ENCODE measurements at regions not wholly inside any gene's neighbourhood (a gene's known extent, or its start where the extent isn't known, plus 50 kb on each side); places are given as distances from the start of the nearest gene placed in this dataset.

DNA sequence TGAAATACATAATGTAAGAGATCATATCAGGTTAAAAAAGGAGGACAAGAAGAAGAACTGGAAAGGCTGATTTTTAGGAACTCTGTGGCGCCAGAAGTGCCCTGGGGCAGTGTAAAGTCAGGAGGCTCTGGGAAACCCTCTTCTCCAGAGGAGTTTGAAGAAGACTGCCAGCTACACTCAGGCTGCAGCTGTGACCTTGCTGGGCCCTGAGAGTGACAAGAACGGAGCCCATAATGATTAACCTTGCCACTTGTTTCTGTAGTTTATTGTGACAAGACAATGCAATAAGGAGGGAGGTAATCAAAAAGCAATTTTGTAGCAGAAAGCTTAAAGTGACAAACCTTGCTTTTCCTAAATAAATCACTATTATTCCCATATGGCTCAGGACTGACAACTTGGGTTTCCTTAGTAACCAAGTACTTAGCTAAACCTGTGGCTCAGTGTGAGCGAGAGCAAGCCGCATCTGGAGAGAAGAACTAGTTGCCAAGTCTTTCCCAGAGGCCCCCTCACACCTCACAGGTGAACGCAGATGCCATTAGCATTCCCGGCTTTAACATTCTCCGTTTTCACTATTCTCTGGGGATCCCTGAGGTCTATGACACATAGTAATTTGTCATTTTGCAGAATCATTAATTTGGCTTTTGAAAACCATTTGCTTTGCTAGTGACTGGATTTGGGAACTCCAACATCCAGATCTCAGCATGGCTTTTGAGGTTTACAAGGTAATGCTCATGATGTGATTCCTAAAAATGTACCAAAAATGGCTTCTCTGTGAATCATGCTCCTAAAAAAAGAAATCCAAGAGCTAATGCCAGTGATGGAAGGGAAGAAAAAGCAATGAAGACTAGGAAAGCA lies 115.9 kb downstream of the OMA1 start:
- ATAC-seq: no peak
- no peaks in the 10 kb centered on the region for H3K9me3 ChIP-seq
- H3K27ac ChIP-seq: no peak overlapping the region
- no peaks in the 10 kb centered on the region for H3K27me3 ChIP-seq
- intact Hi-C loops (cut with DNase I): no loop called here
- no peaks in the 10 kb centered on the region for H3K4me1 ChIP-seq
- H3K4me3 ChIP-seq: no peak overlapping the region
- 85% methylated on average over 6 of the region's 7 CpGs for WGBS (ENCODE audit: insufficient coverage, low coverage, low lambda C conversion rate, missing lambda C conversion rate)
- no peak for DNase-seq
- no peaks in the 10 kb centered on the region for H3K36me3 ChIP-seq
- TF ChIP-seq, protein P1, sequence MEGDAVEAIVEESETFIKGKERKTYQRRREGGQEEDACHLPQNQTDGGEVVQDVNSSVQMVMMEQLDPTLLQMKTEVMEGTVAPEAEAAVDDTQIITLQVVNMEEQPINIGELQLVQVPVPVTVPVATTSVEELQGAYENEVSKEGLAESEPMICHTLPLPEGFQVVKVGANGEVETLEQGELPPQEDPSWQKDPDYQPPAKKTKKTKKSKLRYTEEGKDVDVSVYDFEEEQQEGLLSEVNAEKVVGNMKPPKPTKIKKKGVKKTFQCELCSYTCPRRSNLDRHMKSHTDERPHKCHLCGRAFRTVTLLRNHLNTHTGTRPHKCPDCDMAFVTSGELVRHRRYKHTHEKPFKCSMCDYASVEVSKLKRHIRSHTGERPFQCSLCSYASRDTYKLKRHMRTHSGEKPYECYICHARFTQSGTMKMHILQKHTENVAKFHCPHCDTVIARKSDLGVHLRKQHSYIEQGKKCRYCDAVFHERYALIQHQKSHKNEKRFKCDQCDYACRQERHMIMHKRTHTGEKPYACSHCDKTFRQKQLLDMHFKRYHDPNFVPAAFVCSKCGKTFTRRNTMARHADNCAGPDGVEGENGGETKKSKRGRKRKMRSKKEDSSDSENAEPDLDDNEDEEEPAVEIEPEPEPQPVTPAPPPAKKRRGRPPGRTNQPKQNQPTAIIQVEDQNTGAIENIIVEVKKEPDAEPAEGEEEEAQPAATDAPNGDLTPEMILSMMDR (IDR thresholded peaks at IDR 0.05): no peak
- TF ChIP-seq POLR2A (IDR thresholded peaks at IDR 0.05): no peak

DNA sequence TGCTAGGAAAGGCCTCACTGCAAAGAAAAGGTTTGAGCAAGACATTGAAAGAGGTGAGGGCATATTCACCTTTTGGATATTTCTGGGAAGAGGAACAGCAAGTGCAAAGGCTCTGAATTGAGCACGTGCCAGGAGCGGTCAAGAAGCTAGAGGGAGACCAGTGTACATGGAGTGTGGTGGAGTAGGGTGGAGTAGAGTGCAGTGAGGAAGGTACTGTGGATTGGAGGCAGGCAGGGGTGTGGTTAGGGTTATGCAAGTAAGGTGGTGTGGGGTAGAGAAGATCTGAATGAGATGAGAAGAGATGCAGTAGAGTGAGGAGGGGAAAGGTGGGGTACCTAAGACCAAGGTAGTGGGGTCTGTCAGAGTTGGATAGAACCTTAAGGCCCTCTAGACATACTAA lies 119.6 kb downstream of the OMA1 start:
- 96% methylated on average over 2 of the region's 2 CpGs for WGBS (ENCODE audit: insufficient coverage, low coverage, low lambda C conversion rate, missing lambda C conversion rate)
- Histone ChIP-seq H3K27me3 (no peaks in the 10 kb centered on the region), H3K9me3 (no peaks in the 10 kb centered on the region), H3K4me3 (no peak overlapping the region), H3K36me3 (no peaks in the 10 kb centered on the region), H3K27ac (no peak overlapping the region), H3K4me1 (no peaks in the 10 kb centered on the region)
- intact Hi-C loops (cut with DNase I): no loop called here
- DNase-seq (no peak), ATAC-seq (no peak)
- TF ChIP-seq, protein P1 (IDR thresholded peaks at IDR 0.05): no peak

DNA sequence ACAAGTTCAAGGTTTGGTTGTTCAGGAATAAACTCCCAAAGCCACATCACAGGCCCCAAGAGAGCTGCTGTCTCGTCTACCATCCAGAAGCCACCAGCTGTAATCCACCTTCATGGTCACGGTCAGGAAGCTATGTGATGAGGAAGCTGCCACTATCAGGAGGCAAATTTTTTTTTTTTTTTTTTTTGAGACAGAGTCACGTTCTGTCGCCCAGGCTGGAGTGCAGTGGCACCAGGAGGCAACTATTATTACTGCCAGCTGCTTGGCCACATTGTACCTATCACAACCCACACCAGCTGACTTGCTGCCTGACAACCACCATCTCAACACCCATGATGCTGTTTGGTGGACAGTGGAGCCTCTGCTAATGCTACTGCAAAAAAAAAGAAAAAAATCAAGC lies 124.1 kb downstream of the OMA1 start:
- intact Hi-C loops (cut with DNase I): no loop called here
- no peaks in the 10 kb centered on the region for H3K9me3 ChIP-seq
- no peak for TF ChIP-seq POLR2A (IDR thresholded peaks at IDR 0.05)
- TF ChIP-seq, protein P1 (IDR thresholded peaks at IDR 0.05): no peak
- DNase-seq (no peak), ATAC-seq (no peak)
- no peaks in the 10 kb centered on the region for H3K36me3 ChIP-seq
- no peaks in the 10 kb centered on the region for H3K27me3 ChIP-seq
- no peak overlapping the region for H3K4me3 ChIP-seq
- WGBS (ENCODE audit: insufficient coverage, low coverage, low lambda C conversion rate, missing lambda C conversion rate): 76% methylated on average over 3 of the region's 4 CpGs
- no peak overlapping the region for H3K27ac ChIP-seq
- no peaks in the 10 kb centered on the region for H3K4me1 ChIP-seq

DNA sequence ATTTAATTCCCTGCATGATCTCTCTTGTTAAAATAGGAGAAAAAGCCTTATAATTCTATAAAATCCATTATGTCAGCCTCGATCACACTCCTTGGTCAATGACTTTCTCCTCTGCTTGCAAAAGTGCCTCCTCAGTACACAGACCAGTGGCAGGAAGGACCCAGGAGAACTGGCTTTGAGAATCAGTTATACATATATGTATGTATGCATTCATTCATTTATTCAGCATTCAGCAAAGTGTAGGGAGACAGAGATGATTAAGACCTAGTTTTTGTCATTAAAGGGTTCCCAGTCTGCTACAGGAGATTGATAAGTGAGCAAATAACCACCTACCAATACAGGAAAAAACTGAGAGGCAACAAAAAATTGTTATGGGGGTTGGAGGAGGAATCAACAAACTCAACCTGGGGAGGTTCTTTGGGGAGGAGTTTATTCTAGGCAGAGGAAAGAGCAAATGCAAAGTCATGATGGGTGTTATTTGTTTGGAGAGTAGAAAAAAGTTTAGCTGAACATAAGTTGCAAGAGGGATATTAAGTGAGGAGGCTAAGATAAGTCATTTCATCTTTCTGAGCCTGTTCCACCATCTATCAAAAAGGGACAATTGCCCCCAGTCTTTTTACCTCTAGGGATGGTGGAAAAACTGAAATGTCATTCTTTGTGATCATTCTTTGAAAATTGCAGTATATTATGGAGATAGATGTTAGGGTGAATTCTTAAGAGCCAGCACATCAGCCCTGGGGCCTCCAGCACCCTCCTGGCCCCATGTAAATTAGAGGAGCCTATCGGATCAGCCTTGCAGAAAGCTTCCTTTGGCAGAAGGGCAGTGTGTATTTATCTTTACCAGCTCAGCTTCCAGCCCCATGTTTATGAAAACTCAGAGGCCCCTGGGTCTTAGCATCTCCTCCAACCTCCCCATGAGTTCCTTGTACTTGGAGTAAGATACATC lies 128.0 kb downstream of the OMA1 start:
- intact Hi-C loops (cut with DNase I): no loop called here
- DNase-seq: no peak
- TF ChIP-seq, protein P1 (IDR thresholded peaks at IDR 0.05): no peak
- TF ChIP-seq POLR2A (IDR thresholded peaks at IDR 0.05): no peak
- Histone ChIP-seq H3K36me3 (no peaks in the 10 kb centered on the region), H3K9me3 (no peaks in the 10 kb centered on the region), H3K4me1 (no peaks in the 10 kb centered on the region), H3K27me3 (no peaks in the 10 kb centered on the region), H3K27ac (no peak overlapping the region), H3K4me3 (no peak overlapping the region)
- ATAC-seq: no peak
- WGBS (ENCODE audit: insufficient coverage, low coverage, low lambda C conversion rate, missing lambda C conversion rate): 100% methylated on average over 1 of the region's 2 CpGs
